ENCODE measurements at regions not wholly inside any gene's neighbourhood (a gene's known extent, or its start where the extent isn't known, plus 50 kb on each side); places are given as distances from the start of the nearest gene placed in this dataset.

DNA sequence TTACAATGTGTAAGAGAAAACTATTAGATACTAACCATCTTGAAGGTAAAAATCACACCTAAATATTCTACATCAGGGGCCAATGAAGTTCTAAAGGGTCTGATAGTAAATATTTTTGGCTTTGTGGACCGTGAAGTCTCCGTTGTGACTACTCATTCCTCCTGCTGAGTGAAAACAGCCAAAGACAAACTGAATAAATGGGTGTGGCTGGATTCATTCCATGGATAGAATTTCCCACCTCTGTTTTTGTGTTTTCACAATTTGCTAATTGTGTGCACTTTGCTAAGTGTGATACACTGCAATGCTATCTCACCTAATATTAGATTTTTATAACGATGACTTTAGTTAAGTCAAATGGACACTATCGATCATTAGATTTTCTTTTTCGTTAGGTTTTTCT lies 1474.0 kb downstream of the PLA2G4A start:
- Histone ChIP-seq H3K9ac (no peak overlapping the region), H2AFZ (no peak overlapping the region), H3K27ac (no peak overlapping the region), H3K9me2 (ENCODE audit: insufficient read depth) (peaks cover 3% of the 10 kb centered on the region; the same call in 1 of the 2 replicates), H4K20me1 (ENCODE audit: insufficient read depth) (no peaks in the 10 kb centered on the region), H3K4me2 (ENCODE audit: unreplicated experiment) (no peak overlapping the region), H3K4me3 (no peak overlapping the region), H3K4me1 (ENCODE audit: insufficient read depth) (no peaks in the 10 kb centered on the region), H3F3A (ENCODE audit: insufficient read depth) (no peaks in the 10 kb centered on the region), H3K27me3 (replicated peaks; ENCODE audit: insufficient read depth) (no peaks in the 10 kb centered on the region), H3K9me3 (ENCODE audit: low read depth) (no peaks in the 10 kb centered on the region), H3K79me2 (ENCODE audit: insufficient read depth) (no peaks in the 10 kb centered on the region), H3K36me3 (ENCODE audit: low read depth) (no peaks in the 10 kb centered on the region)
- no peak for DNase-seq
- no peak for TF ChIP-seq EZH2 (IDR thresholded peaks at IDR 0.05; ENCODE audit: insufficient read depth, poor library complexity, severe bottlenecking)
- TF ChIP-seq EZH2phosphoT487 (IDR thresholded peaks at IDR 0.05; ENCODE audit: insufficient read depth, low read depth): no peak
- WGBS, 2 experiments (ENCODE audit: low coverage in 1 of 2, low lambda C conversion rate in 2 of 2, missing lambda C conversion rate in 2 of 2): 35 to 36% methylated on average over 5 of the region's 5 CpGs
- in situ Hi-C loops (cut with MboI): no loop called here

DNA sequence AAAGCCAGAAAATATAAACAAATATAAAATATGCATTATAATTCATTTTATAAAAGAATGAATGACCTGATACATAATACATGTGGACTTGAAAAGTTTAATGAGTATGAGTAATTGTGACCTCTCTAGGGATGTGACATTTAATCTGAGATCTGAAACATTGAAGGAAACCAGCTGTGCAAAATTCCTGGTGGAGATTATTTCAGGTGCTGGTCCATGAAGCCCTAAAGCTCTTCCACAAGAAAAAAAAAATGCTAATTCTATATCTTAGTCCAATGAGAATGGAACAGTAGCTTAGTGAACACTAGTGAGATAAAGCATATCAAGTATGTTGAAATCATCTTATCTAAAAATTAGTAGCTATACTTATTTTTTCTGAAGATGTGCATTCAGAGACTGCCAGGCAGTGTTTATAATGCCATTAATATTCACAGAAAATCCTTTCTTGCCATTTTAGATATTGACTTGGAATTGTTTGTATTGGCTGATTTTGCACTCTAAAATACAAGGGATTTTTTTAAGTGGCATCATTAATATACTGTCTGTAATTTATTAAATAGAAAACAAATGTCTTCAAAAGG lies 1485.9 kb downstream of the PLA2G4A start:
- H3K27me3 ChIP-seq (replicated peaks; ENCODE audit: insufficient read depth): no peaks in the 10 kb centered on the region
- in situ Hi-C loops (cut with MboI): no loop called here
- peaks cover 4% of the 10 kb centered on the region; the same call in 1 of the 2 replicates for H3K9me2 ChIP-seq (ENCODE audit: insufficient read depth)
- TF ChIP-seq EZH2phosphoT487 (IDR thresholded peaks at IDR 0.05; ENCODE audit: insufficient read depth, low read depth) (no peak), EZH2 (IDR thresholded peaks at IDR 0.05; ENCODE audit: insufficient read depth, poor library complexity, severe bottlenecking) (no peak)
- no peaks in the 10 kb centered on the region for H3K9me3 ChIP-seq (ENCODE audit: low read depth)
- no peaks in the 10 kb centered on the region for H3K4me1 ChIP-seq (ENCODE audit: insufficient read depth)
- DNase-seq: no peak
- H3K4me3 ChIP-seq: no peak overlapping the region
- H2AFZ ChIP-seq: no peak overlapping the region
- no peaks in the 10 kb centered on the region for H3K36me3 ChIP-seq (ENCODE audit: low read depth)
- no peak overlapping the region for H3K9ac ChIP-seq
- no peaks in the 10 kb centered on the region for H3K79me2 ChIP-seq (ENCODE audit: insufficient read depth)
- H3K4me2 ChIP-seq (ENCODE audit: unreplicated experiment): no peak overlapping the region
- H3K27ac ChIP-seq: no peak overlapping the region
- no peaks in the 10 kb centered on the region for H4K20me1 ChIP-seq (ENCODE audit: insufficient read depth)
- H3F3A ChIP-seq (ENCODE audit: insufficient read depth): no peaks in the 10 kb centered on the region

DNA sequence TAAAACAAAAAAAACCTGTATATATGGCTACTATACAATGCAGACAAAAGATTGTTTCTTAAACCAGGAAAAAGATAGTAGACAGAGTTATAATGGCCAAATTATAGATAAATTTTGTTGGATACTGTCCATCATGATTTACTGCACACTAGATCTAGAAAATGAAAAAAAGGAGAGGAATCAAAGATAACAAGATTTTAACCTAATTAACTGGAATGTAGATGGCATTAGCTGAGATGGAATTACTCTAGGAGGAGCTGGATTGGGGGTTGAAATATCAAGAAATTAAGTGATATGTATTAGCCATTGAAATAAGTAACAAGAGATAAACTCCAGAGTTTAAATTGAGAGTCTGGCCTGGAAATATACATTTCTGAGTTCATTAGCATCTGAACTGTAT lies 1489.1 kb downstream of the PLA2G4A start:
- Histone ChIP-seq H3K27ac (no peak overlapping the region), H3K9me2 (ENCODE audit: insufficient read depth) (no peaks in the 10 kb centered on the region; the same call in 1 of the 2 replicates), H3K9me3 (ENCODE audit: low read depth) (no peaks in the 10 kb centered on the region), H3K27me3 (replicated peaks; ENCODE audit: insufficient read depth) (no peaks in the 10 kb centered on the region), H3K4me3 (no peak overlapping the region), H3K79me2 (ENCODE audit: insufficient read depth) (no peaks in the 10 kb centered on the region), H3K9ac (no peak overlapping the region), H4K20me1 (ENCODE audit: insufficient read depth) (no peaks in the 10 kb centered on the region), H3K36me3 (ENCODE audit: low read depth) (no peaks in the 10 kb centered on the region), H3F3A (ENCODE audit: insufficient read depth) (no peaks in the 10 kb centered on the region), H3K4me1 (ENCODE audit: insufficient read depth) (no peaks in the 10 kb centered on the region), H3K4me2 (ENCODE audit: unreplicated experiment) (no peak overlapping the region), H2AFZ (no peak overlapping the region)
- no peak for TF ChIP-seq EZH2 (IDR thresholded peaks at IDR 0.05; ENCODE audit: insufficient read depth, poor library complexity, severe bottlenecking)
- no peak for TF ChIP-seq EZH2phosphoT487 (IDR thresholded peaks at IDR 0.05; ENCODE audit: insufficient read depth, low read depth)
- no peak for DNase-seq
- in situ Hi-C loops (cut with MboI): no loop called here

DNA sequence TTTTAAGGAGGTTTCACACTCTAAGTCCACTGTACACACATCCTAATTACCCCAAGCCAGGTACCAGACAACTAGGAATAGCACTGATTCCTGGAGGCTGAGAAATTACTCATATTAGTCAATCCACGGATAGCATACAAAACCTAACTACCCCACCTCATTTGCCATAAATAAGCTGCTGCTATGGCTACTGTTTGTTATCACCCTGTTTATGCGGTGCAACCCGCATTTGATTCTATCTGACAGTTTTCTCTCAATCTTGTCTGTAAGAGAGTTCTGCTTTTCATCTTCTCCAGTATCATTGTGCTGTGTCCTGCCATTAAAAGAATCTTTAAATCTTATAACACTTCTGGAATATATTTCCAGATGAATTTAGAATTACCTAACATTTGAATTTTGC lies 1496.5 kb downstream of the PLA2G4A start:
- DNase-seq: no peak
- in situ Hi-C loops (cut with MboI): no loop called here
- H3K36me3 ChIP-seq (ENCODE audit: low read depth): no peaks in the 10 kb centered on the region
- H3K27me3 ChIP-seq (replicated peaks; ENCODE audit: insufficient read depth): no peaks in the 10 kb centered on the region
- H3K27ac ChIP-seq: no peak overlapping the region
- no peaks in the 10 kb centered on the region for H3K4me1 ChIP-seq (ENCODE audit: insufficient read depth)
- H3K79me2 ChIP-seq (ENCODE audit: insufficient read depth): no peaks in the 10 kb centered on the region
- H3K4me3 ChIP-seq: no peak overlapping the region
- no peak for TF ChIP-seq EZH2 (IDR thresholded peaks at IDR 0.05; ENCODE audit: insufficient read depth, poor library complexity, severe bottlenecking)
- no peak for TF ChIP-seq EZH2phosphoT487 (IDR thresholded peaks at IDR 0.05; ENCODE audit: insufficient read depth, low read depth)
- WGBS, 2 experiments (ENCODE audit: low coverage in 1 of 2, low lambda C conversion rate in 2 of 2, missing lambda C conversion rate in 2 of 2): 31 to 38% methylated on average over 3 of the region's 3 CpGs
- no peaks in the 10 kb centered on the region for H4K20me1 ChIP-seq (ENCODE audit: insufficient read depth)
- H3K9ac ChIP-seq: no peak overlapping the region
- H3F3A ChIP-seq (ENCODE audit: insufficient read depth): no peaks in the 10 kb centered on the region
- H3K4me2 ChIP-seq (ENCODE audit: unreplicated experiment): no peak overlapping the region
- no peak overlapping the region for H2AFZ ChIP-seq
- no peaks in the 10 kb centered on the region for H3K9me3 ChIP-seq (ENCODE audit: low read depth)
- no peaks in the 10 kb centered on the region for H3K9me2 ChIP-seq (ENCODE audit: insufficient read depth)

DNA sequence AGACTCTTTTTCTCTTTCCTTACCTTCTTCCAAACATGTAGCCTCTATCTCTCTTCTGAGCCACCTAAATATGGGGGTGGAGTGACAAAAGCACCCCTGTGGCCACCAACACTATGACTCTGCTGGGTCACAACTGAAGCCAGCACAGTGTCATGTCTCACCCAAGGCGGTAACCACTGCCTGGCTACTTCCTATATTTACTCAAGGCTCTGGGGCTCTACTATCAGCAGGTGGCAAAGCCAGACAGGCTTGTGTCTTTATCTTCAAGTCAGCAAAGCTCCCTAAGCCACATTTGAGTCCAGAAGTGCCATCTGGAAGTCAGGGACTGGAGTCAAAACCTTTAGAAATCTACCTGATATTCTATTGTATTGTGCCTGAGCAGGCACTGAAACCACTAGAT lies 1515.2 kb downstream of the PLA2G4A start:
- DNase-seq: no peak
- Histone ChIP-seq H2AFZ (no peak overlapping the region), H3K4me1 (ENCODE audit: insufficient read depth) (no peaks in the 10 kb centered on the region), H3K9me3 (ENCODE audit: low read depth) (no peaks in the 10 kb centered on the region), H3K9ac (no peak overlapping the region), H3K4me2 (ENCODE audit: unreplicated experiment) (no peak overlapping the region), H3K4me3 (no peak overlapping the region), H3K36me3 (ENCODE audit: low read depth) (no peaks in the 10 kb centered on the region), H3K27ac (no peak overlapping the region), H3K27me3 (replicated peaks; ENCODE audit: insufficient read depth) (no peaks in the 10 kb centered on the region), H3K9me2 (ENCODE audit: insufficient read depth) (no peaks in the 10 kb centered on the region), H3K79me2 (ENCODE audit: insufficient read depth) (no peaks in the 10 kb centered on the region), H4K20me1 (ENCODE audit: insufficient read depth) (no peaks in the 10 kb centered on the region), H3F3A (ENCODE audit: insufficient read depth) (no peaks in the 10 kb centered on the region)
- TF ChIP-seq EZH2phosphoT487 (IDR thresholded peaks at IDR 0.05; ENCODE audit: insufficient read depth, low read depth): no peak
- TF ChIP-seq EZH2 (IDR thresholded peaks at IDR 0.05; ENCODE audit: insufficient read depth, poor library complexity, severe bottlenecking): no peak
- in situ Hi-C loops (cut with MboI): no loop called here
- WGBS, 2 experiments (ENCODE audit: low coverage in 1 of 2, low lambda C conversion rate in 2 of 2, missing lambda C conversion rate in 2 of 2): 14 to 24% methylated on average over 1 of the region's 1 CpG
